Tibial nerve (tissue), 3 donors: ENCODE measurements at regions not wholly inside any gene's neighbourhood (a gene's known extent, or its start where the extent isn't known, plus 50 kb on each side); places are given as distances from the start of the nearest gene placed in this dataset.

Experiments used
- CTCF ChIP-seq, 5 experiments: fragments of 200-600 bp in 3 of 5; fragments of 450-650 bp in 2 of 5; sonication (generic) in 3 of 5; IDR thresholded peaks; one replicate each; pipeline ENCODE4 v1.5.1; 2016 to 2019; ENCODE audit warnings: antibody characterized with exemption in 5 of 5, mild to moderate bottlenecking in 3 of 5, moderate library complexity in 2 of 5
- POLR2A ChIP-seq, 2 donors: fragments of 450-650 bp; IDR thresholded peaks; one replicate each; pipeline ENCODE4 v1.6.1; 2017; ENCODE audit warnings: antibody characterized with exemption in 2 of 2, mild to moderate bottlenecking in 2 of 2, moderate library complexity in 2 of 2

- TF ChIP-seq CTCF (IDR thresholded peaks at IDR 0.05): no peak
- TF ChIP-seq POLR2A (IDR thresholded peaks at IDR 0.05): no peak
Measured at GRCh38 chr14:37851054-37851453, 255.6 kb downstream of the TTC6 start.
